Panc1 (cell line): ENCODE measurements at regions not wholly inside any gene's neighbourhood (a gene's known extent, or its start where the extent isn't known, plus 50 kb on each side); places are given as distances from the start of the nearest gene placed in this dataset.

ENCODE experiments used
- ATAC-seq: fragments of 200-7000 bp; cut with Tn5 transposase; 2 replicates; pipeline ENCODE4 v1.9.1; 2020; ENCODE audit warnings: mild to moderate bottlenecking, moderate library complexity
- BruUV-seq: library from RNA; stranded (reverse); fragments of 400-500 nt; replicated peaks from 2 replicates; lab custom pipeline; 2021; lab: Mats Ljungman, UMichigan
- CTCF ChIA-PET: fragments of 300-600 bp; sonication (Branson Sonifier 250); formaldehyde crosslinking; loops from one replicate; lab custom pipeline; 2022; ENCODE audit warnings: antibody characterized with exemption; lab: Charles Lee
- POLR2A ChIA-PET: fragments of 300-600 bp; sonication (Branson Sonifier 250); formaldehyde crosslinking; loops from one replicate; lab custom pipeline; 2022; ENCODE audit warnings: antibody characterized with exemption; lab: Charles Lee
- DNase-seq: peaks from one replicate; pipeline ENCODE4 v3.0.0-alpha.2; 2010; ENCODE audit warnings: low read depth, low spot score
- H3K27ac ChIP-seq: 2 replicates; pipeline ENCODE4 v1.5.1; 2011; ENCODE audit warnings: mild to moderate bottlenecking, low read length, inconsistent platforms
- H3K27me3 ChIP-seq: fragments of 200-500 bp; sonication (Bioruptor generic); 2 replicates; pipeline ENCODE4 v1.6.0; 2014; ENCODE audit warnings: low read length, inconsistent platforms; ENCODE audit not compliant: control insufficient read depth, insufficient read depth
- H3K36me3 ChIP-seq: fragments of 200-500 bp; sonication (Bioruptor generic); 2 replicates; pipeline ENCODE4 v1.5.1; 2014; ENCODE audit warnings: inconsistent platforms, mild to moderate bottlenecking, low read length, moderate library complexity; ENCODE audit not compliant: control insufficient read depth, insufficient read depth
- H3K4me1 ChIP-seq: 2 replicates; pipeline ENCODE4 v1.5.1; 2011; ENCODE audit warnings: inconsistent platforms, mild to moderate bottlenecking, low read length, moderate library complexity; ENCODE audit not compliant: control insufficient read depth, insufficient read depth
- H3K4me3 ChIP-seq, 2 experiments: 2 replicates each; pipeline ENCODE4 v1.5.1; 2011 to 2012; ENCODE audit warnings: low read depth in 2 of 2, low read length in 2 of 2, mild to moderate bottlenecking in 2 of 2, inconsistent platforms in 1 of 2, moderate library complexity in 1 of 2
- H3K9me3 ChIP-seq: fragments of 200-500 bp; sonication (Bioruptor generic); 2 replicates; pipeline ENCODE4 v1.5.1; 2014; ENCODE audit warnings: low read depth, mild to moderate bottlenecking, inconsistent platforms, low read length, moderate library complexity; ENCODE audit not compliant: control insufficient read depth, insufficient read depth
- POLR2AphosphoS5 ChIP-seq: IDR thresholded peaks from 2 replicates; pipeline ENCODE4 v1.6.1; 2012; ENCODE audit warnings: mild to moderate bottlenecking, low read depth, low read length, moderate library complexity
- SIN3A ChIP-seq: IDR thresholded peaks from 2 replicates; pipeline ENCODE4 v1.6.1; 2012; ENCODE audit warnings: low read depth, mild to moderate bottlenecking, low read length, moderate library complexity, borderline replicate concordance; ENCODE audit not compliant: insufficient read depth
- TCF7L2 ChIP-seq: IDR thresholded peaks from 2 replicates; pipeline ENCODE4 v1.6.1; 2011; ENCODE audit warnings: mild to moderate bottlenecking, low read depth, low read length, inconsistent platforms
- in situ Hi-C: cut with HindIII; loops from 2 replicates; pipeline ENCODE4 v1.10.0; 2016; ENCODE audit warnings: low sequenced_read_pairs, low pct_unique_long_range_greater_than_20kb
- intact Hi-C: fragments of 100-400 bp; cut with micrococcal nuclease; formaldehyde crosslinking; loops from one replicate; pipeline ENCODE4 v1.10.0; 2022; ENCODE audit not compliant: unreplicated experiment
- TF ChIP-seq, protein P1 (sequence below): fragments of 450-650 bp; IDR thresholded peaks from 2 replicates; pipeline ENCODE4 v1.5.1; 2017; ENCODE audit warnings: mild to moderate bottlenecking
- TF ChIP-seq, protein P2 (sequence below), 2 experiments: IDR thresholded peaks; 2 replicates each; pipeline ENCODE4 v1.6.1; 2011 to 2012; ENCODE audit warnings: low read depth in 2 of 2, control low read depth in 1 of 2, low read length in 1 of 2, mild to moderate bottlenecking in 1 of 2, moderate library complexity in 1 of 2; ENCODE audit not compliant: insufficient read depth in 1 of 2

DNA sequence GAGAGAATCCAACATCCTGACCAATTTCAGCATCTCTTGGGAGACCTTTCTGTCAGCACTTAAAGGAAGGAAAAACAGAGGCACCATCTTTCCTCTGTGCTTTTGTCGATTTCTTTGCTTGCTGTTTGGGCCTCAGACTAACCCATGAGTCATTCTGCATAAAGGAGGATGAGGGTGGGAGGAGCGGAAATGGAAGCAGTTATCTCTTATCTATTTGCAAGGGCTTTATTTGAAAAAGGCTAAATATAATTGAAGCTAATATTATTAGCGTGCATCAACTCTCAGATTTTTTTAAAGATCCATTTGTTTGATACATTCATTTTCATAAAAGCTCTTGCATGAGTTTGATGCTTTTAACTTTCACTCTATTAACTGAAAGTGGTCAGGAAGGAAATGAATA is 72.9 kb downstream of the ZNF622 start:
- Histone ChIP-seq H3K36me3 (no peaks in the 10 kb centered on the region), H3K4me3 (no peak overlapping the region), H3K4me1 (no peaks in the 10 kb centered on the region), H3K9me3 (no peaks in the 10 kb centered on the region), H3K27ac (no peak overlapping the region), H3K27me3 (no peaks in the 10 kb centered on the region)
- POLR2A ChIA-PET: no interaction called here
- intact Hi-C loops: no loop called here
- no TSS peak for BruUV-seq
- DNase-seq: no peak
- CTCF ChIA-PET: no interaction called here
- TF ChIP-seq, protein P1, sequence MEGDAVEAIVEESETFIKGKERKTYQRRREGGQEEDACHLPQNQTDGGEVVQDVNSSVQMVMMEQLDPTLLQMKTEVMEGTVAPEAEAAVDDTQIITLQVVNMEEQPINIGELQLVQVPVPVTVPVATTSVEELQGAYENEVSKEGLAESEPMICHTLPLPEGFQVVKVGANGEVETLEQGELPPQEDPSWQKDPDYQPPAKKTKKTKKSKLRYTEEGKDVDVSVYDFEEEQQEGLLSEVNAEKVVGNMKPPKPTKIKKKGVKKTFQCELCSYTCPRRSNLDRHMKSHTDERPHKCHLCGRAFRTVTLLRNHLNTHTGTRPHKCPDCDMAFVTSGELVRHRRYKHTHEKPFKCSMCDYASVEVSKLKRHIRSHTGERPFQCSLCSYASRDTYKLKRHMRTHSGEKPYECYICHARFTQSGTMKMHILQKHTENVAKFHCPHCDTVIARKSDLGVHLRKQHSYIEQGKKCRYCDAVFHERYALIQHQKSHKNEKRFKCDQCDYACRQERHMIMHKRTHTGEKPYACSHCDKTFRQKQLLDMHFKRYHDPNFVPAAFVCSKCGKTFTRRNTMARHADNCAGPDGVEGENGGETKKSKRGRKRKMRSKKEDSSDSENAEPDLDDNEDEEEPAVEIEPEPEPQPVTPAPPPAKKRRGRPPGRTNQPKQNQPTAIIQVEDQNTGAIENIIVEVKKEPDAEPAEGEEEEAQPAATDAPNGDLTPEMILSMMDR: no peak
- TF ChIP-seq TCF7L2 (no peak), SIN3A (no peak), POLR2AphosphoS5 (no peak)
- TF ChIP-seq, protein P2, sequence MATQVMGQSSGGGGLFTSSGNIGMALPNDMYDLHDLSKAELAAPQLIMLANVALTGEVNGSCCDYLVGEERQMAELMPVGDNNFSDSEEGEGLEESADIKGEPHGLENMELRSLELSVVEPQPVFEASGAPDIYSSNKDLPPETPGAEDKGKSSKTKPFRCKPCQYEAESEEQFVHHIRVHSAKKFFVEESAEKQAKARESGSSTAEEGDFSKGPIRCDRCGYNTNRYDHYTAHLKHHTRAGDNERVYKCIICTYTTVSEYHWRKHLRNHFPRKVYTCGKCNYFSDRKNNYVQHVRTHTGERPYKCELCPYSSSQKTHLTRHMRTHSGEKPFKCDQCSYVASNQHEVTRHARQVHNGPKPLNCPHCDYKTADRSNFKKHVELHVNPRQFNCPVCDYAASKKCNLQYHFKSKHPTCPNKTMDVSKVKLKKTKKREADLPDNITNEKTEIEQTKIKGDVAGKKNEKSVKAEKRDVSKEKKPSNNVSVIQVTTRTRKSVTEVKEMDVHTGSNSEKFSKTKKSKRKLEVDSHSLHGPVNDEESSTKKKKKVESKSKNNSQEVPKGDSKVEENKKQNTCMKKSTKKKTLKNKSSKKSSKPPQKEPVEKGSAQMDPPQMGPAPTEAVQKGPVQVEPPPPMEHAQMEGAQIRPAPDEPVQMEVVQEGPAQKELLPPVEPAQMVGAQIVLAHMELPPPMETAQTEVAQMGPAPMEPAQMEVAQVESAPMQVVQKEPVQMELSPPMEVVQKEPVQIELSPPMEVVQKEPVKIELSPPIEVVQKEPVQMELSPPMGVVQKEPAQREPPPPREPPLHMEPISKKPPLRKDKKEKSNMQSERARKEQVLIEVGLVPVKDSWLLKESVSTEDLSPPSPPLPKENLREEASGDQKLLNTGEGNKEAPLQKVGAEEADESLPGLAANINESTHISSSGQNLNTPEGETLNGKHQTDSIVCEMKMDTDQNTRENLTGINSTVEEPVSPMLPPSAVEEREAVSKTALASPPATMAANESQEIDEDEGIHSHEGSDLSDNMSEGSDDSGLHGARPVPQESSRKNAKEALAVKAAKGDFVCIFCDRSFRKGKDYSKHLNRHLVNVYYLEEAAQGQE (IDR thresholded peaks at IDR 0.05; ENCODE audit: insufficient read depth in 1 of 2, low read depth in 2 of 2, low read length in 1 of 2): no peak
- no peak for ATAC-seq
- in situ Hi-C loops: no loop called here

DNA sequence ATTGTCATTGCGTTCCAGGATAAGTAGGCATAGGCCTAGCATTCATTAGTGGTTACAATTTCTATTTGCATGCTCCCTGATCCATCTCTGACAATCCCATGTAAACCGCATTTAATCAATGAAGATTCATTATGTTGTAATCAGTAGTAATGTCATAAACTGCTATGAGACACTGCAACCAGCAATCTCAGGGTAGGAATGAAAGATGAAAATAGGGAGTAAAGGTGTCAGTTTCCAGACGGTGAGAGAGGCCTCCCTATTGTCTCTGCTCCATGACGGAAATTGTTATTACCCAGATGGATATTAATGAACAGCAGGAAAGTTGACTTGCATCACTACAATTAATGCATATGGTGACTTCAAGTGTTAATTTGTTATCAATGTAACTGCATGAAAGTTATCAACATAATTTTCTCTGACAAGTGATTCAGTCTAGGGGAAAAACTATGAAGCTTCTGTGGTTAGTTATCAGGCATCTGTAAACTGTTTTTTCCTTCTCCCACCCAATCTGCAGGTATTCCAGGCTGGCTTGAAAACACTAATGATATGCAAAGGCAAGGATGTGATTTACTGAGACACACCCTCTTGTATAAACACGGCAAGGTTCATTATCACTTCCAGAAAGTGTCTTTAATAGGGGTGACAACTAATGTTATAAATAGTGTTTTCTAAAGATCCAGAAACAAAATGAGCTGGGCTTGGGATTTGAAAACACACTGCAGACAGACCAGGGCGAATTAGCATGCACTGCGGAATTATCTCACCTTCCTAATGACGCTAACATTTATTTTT is 73.5 kb downstream of the ZNF622 start:
- H3K4me3 ChIP-seq: no peak overlapping the region
- H3K36me3 ChIP-seq: no peaks in the 10 kb centered on the region
- TF ChIP-seq, protein P2 (IDR thresholded peaks at IDR 0.05; ENCODE audit: insufficient read depth in 1 of 2, low read depth in 2 of 2, low read length in 1 of 2): no peak
- TF ChIP-seq TCF7L2 (no peak), SIN3A (no peak), POLR2AphosphoS5 (no peak)
- TF ChIP-seq, protein P1: no peak
- no peak overlapping the region for H3K27ac ChIP-seq
- H3K9me3 ChIP-seq: no peaks in the 10 kb centered on the region
- intact Hi-C loops (no loop called here), in situ Hi-C loops (no loop called here)
- POLR2A ChIA-PET: no interaction called here
- CTCF ChIA-PET: no interaction called here
- H3K4me1 ChIP-seq: no peaks in the 10 kb centered on the region
- no peaks in the 10 kb centered on the region for H3K27me3 ChIP-seq
- ATAC-seq: no peak
- no peak for DNase-seq
- no TSS peak for BruUV-seq
